GM19452 (cell line): ENCODE measurements at regions not wholly inside any gene's neighbourhood (a gene's known extent, or its start where the extent isn't known, plus 50 kb on each side); places are given as distances from the start of the nearest gene placed in this dataset.

Experiments used
- ATAC-seq: cut with Tn5 transposase; IDR thresholded peaks from one replicate; pipeline ENCODE4 v1.9.1; 2021; ENCODE audit not compliant: unreplicated experiment

DNA sequence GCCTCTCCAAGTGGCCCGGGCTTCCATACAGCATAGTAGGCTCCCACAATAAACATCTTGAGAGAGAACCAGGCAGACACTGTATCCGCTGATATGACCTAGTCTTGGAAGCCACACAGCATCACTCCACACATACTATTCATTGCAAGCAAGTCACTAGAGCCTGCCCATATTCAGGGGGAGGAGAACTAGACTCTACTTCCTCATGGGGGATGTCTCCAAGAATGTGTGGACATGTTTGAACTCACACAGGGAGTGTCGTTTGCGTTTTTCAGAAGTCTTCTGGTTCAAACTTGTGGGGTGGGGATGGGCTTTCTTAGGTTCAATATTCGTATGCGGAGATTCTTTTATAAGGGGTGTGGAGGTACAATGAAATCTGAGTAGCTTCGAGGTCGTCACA is 232.6 kb upstream of the HABP2 start:
- ATAC-seq: no peak

DNA sequence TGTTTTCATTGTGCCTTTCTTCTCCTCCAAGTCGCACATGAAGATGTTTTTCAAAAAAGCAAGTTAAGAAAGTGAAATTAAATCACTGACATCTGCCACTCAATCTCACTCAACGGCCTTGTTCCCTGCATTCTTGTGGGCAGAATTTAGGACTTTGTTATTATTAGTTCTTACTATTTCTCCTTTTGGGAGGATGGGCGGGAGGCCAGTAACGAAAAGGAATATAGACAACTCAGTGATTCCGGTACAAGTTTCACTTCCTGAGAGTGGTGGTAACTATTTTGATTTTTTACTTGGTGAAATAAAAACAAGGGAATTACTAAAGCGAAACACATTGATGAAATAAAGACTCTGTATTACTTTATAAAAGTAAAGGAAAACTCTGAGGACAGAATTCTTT is 231.9 kb upstream of the HABP2 start:
- ATAC-seq: no peak

DNA sequence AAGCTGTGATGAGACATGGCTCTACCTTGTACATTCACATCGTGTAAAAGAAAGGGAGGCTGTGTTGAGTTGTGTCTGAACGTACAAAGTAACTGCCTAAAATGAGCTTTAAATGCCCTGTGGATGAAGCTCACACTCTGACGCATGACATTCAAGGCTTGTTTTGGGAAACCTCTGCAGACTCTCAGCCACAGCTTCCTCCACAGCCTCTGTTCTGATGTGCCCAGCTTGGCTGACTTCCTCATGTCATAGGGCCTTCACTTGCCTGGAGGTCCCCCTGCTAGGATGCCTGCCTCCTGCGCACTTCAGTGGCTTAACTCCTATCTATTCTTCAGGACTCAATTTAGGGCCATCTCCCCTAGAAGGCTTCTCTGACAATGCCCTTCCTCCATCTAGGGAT is 230.0 kb upstream of the HABP2 start:
- ATAC-seq: no peak

DNA sequence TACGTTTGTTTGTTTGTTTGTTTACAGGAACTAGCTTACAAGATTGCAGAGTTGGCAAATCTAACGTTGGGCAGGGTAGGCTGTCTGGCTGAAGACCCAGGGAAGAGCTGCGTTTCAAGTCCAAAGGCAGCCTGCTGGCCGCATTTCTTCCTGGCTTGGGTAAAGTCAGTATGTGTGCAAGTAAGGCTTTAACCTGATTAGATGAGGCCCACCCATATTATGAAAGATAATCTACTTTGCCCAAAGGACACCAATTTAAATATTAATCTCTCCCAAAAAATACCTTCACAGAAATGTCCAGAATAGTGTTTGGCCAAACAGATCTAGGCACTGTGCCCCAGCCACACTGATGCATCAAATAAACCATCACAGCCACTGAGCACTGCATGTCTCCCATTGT is 228.9 kb upstream of the HABP2 start:
- no peak for ATAC-seq

DNA sequence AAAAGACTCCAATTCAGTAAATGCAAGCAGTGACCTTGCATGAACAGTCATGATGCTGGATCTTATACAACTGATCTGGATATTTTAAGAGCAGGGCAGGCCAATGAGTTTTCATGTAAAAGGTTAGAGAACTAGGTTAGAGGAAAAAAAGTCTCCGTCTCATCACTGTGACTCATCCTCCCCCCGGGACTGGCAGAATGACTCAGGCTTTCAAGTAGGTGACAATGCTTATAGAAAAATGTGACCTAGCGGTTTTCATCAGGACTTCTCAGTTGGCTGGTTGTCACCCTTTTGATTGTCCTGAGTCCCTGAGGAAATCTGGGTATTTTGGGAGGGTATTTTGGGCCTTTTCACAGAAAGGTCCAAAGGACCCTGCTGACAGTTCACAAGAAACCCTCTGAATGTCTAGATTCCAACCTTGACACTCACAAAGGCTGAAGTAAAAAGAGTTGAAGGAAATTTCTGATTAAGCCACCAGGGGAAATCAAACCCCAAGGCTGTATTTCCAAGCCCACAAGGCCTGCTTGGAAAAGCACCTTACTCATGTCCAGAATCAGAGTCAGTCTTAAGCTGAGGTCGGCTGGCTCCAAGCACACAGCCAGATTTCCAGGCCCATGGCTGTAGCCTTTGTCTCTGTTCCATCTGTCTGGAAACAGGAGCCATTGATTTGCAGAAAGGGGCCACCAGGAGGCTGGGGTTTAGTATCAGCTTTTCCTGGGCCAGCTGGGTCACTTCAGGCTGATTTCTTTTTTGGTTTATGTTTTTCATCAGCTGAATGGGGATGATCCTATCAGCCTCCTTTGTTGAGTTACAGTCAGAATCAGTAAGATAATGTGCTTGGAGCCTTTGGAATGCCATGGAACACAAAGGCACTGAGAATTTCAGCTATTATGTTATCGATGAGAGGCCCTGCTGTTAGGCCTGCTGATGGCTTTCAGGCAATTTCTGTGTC is 226.4 kb upstream of the HABP2 start:
- ATAC-seq: peak; percentile 94

DNA sequence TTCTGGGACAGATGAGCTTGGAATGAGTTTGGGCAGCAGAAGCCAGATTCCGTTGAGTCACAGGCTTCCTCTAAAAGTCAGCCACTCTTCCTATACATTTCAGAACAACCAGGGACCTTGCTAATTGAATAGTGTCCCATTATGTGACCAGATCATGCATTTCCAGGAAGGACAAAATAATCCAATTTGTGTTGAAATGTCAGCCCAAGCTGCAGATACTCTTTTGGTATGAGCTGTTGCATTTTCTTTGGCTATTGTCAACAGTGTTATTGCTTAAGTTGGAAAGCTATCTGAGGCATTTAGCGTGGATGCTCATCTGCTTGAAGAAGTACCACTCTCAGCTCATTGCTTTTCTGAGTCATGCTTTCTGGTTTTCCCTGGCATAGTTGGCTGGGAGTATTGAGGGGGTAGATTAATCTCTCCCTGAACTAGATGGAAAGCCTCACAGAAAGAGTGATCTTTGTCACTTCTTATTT is 223.7 kb upstream of the HABP2 start:
- no peak for ATAC-seq

DNA sequence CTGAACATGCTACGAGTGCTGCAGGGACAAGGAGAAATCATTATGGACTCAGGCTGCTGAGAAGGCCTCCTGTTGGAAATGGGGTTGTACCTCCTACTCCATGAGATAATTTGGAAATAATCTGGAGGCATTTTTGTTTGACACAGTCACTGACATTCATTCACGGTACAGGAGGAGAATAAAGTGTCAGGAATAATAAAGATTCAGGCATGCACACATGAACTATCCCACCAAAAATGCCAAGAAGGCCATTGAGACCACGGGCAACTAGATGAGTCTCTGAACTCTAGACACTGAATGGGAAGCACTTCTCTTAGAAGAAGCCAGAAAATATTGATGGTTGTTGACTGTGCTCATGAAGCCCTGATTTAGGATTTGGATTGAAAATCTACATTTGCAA is 220.9 kb upstream of the HABP2 start:
- ATAC-seq: no peak

DNA sequence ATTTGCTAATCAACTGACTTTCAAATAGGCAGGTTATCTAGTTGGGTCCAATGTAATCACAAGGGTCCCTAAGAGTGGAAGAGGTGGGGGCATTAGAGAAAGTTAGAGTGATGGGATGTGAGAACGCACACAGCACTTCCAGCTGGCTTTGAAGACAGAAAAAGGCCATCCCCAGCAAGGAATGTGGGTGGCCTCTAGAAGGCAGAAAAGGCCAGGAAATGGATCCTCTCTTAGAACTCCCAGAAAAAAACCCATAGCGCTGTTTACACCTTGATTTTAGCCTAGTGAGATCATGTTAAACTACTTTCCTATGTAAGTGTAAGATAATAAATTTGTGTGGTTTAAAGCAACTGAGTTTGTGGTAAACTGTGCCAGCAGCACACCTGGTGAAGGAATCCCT is 219.5 kb upstream of the HABP2 start:
- no peak for ATAC-seq

DNA sequence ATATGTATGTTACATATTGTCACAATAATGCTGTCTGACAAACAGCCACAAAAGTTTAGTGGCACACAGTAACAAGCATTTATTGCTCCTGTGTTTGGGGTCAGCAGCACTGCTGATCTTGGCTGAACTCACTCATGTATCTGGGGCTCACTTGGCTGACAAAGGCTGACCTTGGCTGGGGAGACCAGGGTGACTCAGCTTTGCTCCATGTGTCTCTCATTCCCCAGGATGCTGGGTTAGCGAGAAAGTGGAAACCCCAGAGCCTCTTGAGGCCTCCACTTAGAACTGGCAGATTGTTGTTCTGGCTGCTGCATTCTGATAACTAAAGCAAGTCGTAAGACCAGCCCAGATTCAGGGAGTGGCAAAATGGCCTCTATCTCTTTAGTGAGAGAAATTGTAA is 217.3 kb upstream of the HABP2 start:
- ATAC-seq: no peak

DNA sequence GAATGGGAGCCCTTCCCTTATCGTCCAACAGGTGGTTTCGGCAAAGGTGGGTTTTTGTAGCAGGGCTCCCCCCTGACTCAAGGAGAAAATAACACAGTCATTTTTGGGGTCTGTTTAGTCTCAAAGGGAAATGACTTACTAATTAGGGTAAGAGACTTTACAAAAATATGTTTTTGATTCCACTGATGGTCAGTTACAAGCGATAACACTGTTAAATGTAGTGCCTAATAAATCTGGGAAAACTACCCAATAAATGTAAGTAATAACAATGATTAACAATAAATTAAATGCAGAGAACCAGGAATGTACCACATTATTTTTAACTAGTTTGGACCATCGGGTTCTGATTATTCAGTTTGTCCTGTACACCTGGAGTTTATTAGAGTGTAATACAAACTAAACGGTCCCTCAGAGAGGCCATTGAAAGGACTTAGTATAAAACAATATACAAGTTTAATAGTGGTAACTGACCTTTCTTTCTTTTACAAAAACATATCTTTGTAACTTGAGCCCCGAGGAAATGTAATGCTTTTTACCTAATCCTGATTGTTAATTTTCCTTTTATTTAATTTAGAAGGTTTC is 216.2 kb upstream of the HABP2 start:
- ATAC-seq: no peak

DNA sequence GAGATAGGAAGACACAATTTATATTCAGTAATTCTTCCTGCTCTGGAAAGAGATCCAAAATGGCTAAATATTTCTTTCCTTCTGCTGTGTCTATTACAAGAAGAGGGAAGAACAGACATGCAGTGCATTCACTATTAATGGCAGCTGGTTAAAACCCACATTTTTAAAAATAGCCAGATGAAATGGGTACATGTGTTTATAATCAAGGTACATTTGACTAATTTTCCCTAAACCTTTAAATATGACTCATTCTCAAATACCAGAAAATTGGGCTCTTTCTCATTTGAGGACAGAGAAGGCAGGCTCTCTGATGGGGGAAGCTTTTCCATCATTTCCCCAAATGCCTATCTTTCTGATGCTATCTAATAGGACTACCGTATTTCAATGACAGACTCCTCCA is 215.7 kb upstream of the HABP2 start:
- ATAC-seq: no peak

DNA sequence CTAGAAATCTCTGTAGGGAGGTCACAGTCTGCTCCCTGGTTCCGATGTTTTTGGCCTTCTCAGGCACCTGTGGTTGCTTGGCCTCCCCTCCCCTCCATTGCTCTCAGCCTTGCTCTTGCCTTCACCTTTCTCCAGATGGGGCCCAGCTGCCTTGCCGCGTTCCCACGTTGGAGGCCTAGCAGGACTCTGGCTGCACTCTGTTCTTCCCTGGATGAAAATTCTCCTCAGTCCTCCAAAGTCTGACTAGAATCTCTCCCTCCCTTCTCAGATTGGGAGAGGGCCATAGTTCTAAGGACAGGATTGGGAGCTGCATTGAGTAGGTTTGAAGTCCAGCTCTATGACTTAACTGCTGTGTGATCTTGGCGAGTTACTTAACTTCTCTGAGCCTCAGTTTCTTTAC is 213.7 kb upstream of the HABP2 start:
- ATAC-seq: no peak

DNA sequence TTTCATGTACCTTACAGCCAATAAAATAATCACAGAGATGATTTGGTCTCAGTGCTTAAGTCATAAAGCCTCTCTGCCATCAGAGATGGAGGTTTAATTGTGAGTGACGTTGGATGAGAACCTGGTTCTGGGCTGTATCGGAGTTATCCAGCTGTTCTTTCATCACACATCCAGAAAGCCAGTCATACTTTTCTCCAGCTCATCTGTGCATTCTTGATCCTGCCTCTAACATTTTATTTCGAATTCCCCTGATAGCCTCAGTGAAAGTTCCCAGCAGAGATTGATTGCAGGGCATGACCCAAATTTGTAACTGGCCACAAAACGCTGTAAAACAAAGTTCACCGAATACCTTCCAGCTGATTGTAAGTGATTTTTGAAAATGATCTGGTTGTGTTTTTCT is 212.6 kb upstream of the HABP2 start:
- ATAC-seq: no peak

DNA sequence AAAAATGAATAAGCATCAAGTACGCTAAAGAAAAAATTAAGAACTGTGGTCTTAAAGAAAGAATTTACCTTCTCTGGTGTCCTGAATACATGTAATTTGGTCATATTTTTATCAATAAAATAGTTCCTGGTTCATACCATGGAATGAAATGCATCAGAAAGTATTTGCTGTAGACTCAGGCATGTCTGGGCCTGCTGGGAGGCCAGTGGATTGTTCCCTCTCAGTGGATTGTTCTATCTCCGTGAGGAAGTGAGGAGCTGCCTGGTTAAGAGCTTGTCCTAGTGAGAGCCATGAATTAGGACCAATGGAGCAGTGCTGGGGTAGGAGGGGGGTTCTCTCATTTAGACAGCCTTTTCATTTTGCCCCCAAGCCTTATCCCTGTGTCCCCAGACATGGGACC is 211.7 kb upstream of the HABP2 start:
- ATAC-seq: no peak

DNA sequence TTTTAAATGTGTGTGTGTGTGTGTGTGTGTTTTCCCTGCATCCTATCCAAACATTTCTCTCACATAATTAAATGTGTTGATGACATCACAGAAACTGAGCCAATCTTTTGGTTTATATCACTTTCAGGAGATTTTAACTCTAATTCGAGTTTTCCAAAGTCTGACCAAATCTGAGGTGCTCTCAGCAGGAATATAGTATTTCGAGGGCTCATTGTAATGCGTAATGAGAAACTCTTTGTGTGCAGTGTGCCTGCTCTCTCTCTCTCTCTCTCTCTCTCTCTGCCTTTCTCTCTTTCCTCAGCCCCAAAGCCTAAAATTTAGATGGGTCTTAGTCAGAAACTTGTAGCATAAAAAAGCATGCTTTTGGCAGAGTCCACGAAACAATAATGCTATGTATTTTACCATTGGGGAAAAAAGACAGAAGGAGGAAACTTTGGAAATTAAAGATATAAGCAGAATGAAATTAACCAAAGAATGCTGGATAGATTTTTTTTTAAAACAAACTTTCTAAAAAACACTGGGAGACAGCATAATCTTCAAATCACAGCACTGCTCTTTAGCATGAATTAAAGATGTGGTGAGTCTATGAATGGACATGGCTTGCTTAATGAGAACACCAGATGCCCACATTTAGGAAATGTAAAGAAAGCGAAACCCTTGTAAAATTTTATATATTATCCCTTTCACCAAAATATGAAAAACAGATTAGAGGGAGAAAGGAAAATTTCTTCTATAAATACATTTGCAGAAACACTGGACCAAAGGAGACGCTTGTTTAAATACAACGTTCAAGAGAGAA is 206.8 kb upstream of the HABP2 start:
- no peak for ATAC-seq

DNA sequence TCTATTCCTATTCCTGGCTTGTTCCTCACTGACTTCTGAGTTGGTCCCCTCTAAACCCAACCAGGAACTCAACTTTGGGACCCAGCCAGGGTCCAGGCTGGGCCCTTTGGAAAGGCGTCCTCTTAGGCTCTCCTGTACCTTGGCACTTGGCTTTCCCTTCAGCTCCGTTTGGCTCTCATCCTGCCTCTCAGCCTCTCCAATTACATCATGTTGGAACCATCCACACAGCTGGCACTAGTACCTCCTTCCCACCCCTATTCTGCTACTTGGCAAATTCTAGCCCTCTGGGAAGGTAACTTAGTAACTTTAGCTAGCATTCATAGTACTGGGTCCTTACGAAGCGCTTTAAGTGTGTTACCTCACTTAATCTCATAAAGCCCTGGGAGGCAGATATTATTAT is 205.3 kb upstream of the HABP2 start:
- no peak for ATAC-seq

DNA sequence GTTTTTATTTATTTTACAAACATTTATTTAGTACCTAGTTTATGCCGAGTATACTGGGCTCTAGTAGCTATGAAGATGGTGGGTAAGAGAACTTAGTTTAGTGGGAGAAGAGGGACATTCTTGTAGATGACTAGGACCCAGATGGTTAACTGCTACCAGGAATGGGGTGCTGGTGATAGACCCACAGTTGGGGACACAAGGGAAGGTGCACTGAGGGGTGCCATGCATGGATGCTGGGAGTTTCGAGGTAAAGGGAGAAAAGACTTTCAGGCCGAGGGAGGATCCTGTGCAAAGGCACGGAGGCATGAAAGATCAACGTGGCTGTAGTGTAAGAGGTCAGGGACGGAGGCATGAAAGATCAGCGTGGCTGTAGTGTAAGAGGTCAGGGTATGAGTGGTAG is 204.2 kb upstream of the HABP2 start:
- ATAC-seq: no peak

DNA sequence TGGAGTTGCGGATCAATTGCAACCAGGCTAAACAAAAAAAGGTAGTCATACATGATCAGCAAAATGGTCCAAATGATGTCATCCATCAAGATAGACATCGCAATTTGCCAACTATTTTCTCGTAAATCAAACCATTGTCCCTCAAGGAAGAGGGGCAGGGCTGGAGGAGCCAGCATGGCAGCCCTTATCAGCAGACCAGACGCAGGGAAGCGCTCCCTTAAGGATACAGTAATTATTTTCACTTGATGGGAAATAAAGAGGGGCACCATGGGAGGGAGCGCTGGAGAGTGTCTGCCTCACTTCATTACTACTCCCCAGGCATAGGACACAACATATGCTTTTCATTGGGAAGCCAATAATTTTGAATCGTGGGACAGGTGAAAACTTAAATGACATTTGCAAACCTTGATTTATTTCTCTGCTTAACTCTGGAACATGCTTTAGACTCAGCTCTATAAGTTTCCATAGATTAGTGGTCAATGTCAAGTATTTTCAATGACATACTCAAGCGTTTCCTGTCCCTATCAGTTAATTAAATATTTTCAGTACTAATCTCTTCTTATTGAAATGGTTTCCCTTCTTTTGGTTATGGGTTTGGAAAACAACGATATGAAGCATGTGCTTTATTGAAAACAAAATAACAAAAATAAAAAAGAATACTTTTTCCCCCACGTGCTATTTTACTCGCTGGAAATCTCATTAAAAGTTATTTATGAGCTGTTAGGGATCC is 202.4 kb upstream of the HABP2 start:
- no peak for ATAC-seq

DNA sequence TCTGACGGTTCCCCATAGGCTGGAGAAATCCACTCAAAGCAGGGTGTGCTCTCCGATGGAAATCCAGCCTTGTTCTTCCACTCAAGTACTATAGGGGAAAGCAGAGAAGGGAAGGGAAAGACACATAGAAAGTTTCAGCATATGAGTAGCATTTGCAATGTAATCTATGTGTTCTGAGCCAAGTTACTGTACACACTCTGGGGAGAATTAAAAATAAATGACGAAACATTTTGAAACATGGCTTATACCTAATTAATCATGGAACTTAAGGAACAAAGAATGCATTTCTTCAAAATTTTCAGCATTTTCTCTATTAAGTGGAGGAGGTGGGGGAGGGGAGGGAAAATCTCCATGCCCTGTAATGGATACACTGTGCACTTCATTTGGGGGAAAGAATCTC is 198.1 kb upstream of the HABP2 start:
- no peak for ATAC-seq

DNA sequence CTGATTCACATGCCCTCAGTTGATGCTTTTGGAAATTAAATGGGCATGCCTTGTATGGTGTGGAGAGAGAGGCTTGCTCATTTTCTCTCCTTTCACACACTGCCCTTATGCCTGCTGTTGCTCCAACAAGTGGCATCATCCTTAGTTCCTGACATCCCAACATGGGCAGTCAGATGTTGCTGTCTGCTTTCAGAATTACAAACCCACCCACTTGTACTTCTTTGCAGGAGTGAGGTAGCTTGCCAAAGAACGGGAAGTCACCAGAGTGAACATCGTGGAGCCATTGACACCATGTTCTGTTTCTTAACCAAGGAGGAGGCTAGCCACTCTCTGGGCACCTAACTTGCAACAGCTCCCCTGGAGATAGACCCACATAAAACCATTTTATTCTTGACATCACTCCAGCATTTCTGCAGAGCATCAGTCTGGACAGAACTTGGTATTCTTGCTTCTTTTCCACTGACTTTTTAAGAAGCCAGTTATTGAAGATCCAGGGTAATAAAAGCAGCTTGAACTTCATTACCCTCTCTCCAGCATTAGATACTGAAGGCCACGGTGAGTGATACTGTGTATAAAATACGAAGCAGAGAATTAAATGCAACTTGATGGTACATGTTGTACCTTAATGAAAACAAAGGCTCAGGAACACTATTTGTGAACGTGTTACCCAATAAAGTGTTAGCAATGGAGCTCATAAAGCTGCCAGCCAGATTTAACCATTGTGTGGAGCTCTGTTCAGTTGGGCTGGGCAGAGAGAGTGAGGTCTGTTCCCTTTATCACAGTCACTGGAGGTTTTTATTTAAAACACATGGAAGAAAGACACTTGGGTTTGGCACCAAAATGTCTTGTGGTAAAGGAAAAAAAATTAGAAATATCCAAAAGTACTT is 195.8 kb upstream of the HABP2 start:
- no peak for ATAC-seq
